GM19372 (cell line): ENCODE measurements at regions not wholly inside any gene's neighbourhood (a gene's known extent, or its start where the extent isn't known, plus 50 kb on each side); places are given as distances from the start of the nearest gene placed in this dataset.

ENCODE experiments used
- ATAC-seq: cut with Tn5 transposase; IDR thresholded peaks from one replicate; pipeline ENCODE4 v1.9.1; 2021; ENCODE audit warnings: mild to moderate bottlenecking, low read depth, moderate library complexity; ENCODE audit not compliant: unreplicated experiment

GRCh38 chr3:94935738-94936580, 873.1 kb downstream of the NSUN3 start:
- ATAC-seq: no peak

GRCh38 chr3:94937980-94938379, 875.1 kb downstream of the NSUN3 start:
- no peak for ATAC-seq

- no peak for ATAC-seq
Measured at GRCh38 chr3:94946683-94947082, 883.8 kb downstream of the NSUN3 start.

- no peak for ATAC-seq
Measured at GRCh38 chr3:94961423-94962100, 898.7 kb downstream of the NSUN3 start.

- ATAC-seq: no peak
Measured at GRCh38 chr3:94965867-94966475, 903.1 kb downstream of the NSUN3 start.

DNA sequence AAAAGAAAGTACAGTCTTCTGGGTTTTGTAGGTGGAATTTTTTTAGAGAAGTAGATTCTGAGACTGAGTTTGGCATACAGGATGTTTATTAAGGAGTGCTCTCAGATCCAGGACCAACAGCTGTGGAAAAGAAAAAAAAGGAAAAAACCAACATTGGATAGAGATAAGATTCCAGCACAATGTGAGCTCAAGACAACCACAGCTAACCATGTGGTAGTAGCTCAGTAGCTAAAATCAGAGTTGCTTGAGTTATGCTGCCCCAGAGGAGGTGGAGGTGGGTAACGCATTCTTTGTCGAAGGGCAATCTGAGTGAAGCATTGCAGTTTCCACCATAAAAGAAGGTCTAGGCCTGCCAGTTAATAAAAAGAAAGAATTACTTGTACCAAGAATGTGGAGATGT, 904.3 kb downstream of the NSUN3 start:
- ATAC-seq: no peak

GRCh38 chr3:94968519-94968918, 905.7 kb downstream of the NSUN3 start:
- no peak for ATAC-seq

- ATAC-seq: no peak
Measured at GRCh38 chr3:94972066-94972465, 909.2 kb downstream of the NSUN3 start.

- no peak for ATAC-seq
Measured at GRCh38 chr3:94978084-94978483, 915.2 kb downstream of the NSUN3 start.

- no peak for ATAC-seq
Measured at GRCh38 chr3:94985778-94986177, 922.9 kb downstream of the NSUN3 start.

DNA sequence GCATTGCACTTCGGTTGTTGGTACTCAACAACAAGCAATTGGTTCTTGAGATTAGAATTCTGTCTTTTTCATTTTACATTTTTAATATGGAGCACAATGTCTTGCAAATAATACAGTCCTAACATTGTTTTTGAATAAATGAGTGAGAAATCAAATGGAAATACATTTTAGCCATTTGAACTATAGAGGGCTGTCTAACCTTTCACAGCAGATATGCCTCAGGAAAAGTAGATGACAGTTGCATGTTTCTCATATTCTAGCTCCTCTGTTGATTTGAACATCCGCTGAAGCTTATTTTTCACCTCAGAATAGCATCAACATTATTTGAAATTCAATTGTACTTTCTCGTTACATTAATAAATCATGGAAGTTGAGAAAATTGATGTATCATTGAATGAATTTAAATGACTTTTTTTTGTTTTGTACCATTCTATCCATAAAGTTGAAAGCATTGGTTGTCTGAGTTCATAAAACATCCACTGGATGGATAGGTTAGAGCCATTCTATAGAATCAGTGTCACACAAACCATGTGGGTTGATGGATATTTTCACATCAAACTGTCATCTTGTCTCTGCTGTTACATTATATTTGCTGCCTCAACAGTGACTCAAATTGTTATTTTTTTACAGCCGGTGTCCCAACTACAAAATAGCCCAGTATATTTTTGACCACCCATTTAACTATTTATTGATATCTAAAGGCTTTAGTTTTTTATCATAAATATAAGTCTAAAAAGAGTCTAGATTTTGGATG, 928.3 kb downstream of the NSUN3 start:
- no peak for ATAC-seq

DNA sequence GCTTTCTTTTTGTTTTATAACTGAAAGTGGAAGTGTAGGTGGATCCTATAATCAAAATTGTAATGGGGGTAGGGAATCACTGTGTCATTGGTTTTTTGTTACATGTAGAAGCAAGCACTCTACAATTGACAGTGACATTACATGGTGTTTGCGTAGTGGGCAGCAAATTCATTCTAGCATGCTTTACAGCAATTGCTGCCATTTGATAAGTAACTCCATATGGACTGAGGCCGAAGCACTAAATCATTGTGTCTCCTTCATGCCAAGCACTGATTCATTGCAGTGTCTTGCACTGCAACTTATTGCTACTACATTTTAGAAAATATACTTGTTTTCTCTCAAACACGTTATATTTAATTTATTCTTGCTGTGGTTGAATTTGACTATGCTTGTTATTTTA, 933.9 kb downstream of the NSUN3 start:
- ATAC-seq: no peak

DNA sequence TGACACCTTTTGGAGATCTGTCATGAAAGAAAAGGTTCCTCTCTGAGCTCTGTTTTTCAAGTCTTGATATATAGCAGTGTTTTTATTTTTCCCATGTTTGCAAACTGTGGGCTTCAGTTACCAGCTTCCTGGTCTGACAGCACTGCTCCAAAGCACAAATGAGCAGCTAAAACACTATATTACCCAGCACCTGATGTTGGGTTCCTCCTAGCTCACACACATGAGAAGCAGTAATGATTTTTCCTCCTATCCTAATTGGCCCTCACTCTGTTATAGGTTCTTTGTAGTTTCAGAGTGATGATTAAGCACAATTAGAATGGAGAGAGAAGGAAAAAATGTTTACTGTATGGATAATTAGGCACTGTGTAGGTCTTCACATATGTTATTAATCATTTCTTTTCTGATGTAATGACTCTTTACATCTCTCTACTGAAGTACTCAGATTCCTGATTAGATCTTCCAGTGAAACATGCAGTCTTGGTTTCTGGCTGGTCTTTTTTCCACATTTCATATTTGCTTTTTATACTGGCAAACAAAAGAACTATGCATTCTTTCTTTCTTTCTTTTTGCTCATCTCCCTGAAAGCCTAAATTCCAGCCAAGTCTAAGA, 939.7 kb downstream of the NSUN3 start:
- ATAC-seq: no peak

- ATAC-seq: no peak
Measured at GRCh38 chr3:95028688-95029087, 965.8 kb downstream of the NSUN3 start.

DNA sequence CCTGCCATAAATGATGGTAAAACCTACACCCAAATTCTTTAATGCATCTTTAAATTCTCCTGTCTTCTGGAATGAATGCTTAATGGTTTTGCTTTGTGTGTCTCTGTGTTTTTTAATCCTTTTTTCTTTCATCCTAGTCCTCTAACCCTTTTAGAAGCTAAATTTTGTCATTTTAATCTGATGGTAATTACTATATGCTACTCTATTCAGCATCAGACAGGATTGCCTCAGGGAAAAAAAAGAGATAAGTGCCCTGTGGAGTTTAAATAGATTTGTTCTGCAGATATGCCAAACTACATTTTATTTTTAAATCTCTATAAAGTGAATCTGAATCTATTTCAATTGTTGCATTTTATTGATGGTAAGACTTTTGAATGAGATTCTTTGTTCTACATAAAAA, 966.8 kb downstream of the NSUN3 start:
- ATAC-seq: no peak

- no peak for ATAC-seq
Measured at GRCh38 chr3:95036526-95037021, 973.7 kb downstream of the NSUN3 start.

DNA sequence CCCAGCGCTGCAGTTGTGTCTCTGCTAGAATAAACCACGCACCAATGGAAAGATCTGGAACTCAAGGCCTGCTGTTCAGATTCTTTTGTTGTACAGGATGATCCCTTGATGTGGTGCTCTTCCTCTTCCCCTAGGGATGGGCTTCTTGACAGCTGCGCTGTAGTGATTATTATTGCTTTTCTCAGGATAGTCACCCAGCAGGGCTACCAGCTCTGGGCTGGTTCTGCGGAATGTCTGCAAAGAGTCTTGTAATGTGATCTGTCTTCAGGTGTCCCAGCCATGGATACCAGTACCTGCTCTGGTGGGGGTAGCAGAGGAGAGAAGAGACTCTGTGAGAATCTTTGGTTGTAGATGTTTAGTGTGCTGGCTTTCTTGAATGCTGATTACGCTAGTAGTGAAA, 974.2 kb downstream of the NSUN3 start:
- ATAC-seq: no peak

DNA sequence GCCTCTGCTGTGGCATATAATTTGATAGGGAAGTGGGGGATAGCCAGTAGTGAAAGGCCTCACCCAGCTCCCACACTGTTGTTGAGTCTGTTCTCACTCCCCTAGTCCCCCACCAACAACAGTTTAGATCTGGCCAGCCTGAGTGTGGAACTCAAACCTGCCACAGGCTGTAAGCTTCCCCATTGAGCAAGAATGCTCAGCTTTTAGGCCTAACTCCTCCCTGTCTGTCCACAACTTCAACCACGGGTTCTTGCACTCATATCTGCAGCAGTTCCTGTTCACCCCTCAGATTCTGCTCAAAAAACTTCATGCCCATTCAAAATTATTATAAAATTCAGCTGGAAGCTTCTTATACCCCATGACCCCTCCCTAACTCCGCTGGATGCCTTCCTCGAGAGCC, 975.1 kb downstream of the NSUN3 start:
- no peak for ATAC-seq

GRCh38 chr3:95044101-95044500, 981.2 kb downstream of the NSUN3 start:
- ATAC-seq: no peak

GRCh38 chr3:95048564-95048963, 985.7 kb downstream of the NSUN3 start:
- ATAC-seq: no peak
